ENCODE measurements at regions not wholly inside any gene's neighbourhood (a gene's known extent, or its start where the extent isn't known, plus 50 kb on each side); places are given as distances from the start of the nearest gene placed in this dataset.

DNA sequence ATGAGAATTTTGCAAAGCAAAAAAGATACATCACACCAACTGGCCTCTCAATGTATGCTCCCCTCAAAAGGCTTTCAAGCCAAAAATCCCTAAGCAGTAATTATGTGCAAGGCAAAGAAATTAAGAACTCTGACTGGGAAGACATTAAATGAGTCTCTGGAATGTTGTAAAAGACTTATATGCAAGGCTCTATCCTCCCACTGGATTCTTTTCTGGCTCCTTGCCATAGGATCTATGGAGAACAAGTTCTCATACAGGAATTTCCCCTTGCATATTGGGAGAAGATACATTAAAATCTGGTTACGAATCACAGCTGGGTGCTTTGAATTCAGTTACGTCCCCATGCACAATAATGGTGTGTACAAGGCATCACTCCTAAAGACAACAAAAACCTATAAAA is 73.4 kb upstream of the ATL2 start:
- no peak for DNase-seq (ENCODE audit: low read depth in 2 of 2)

DNA sequence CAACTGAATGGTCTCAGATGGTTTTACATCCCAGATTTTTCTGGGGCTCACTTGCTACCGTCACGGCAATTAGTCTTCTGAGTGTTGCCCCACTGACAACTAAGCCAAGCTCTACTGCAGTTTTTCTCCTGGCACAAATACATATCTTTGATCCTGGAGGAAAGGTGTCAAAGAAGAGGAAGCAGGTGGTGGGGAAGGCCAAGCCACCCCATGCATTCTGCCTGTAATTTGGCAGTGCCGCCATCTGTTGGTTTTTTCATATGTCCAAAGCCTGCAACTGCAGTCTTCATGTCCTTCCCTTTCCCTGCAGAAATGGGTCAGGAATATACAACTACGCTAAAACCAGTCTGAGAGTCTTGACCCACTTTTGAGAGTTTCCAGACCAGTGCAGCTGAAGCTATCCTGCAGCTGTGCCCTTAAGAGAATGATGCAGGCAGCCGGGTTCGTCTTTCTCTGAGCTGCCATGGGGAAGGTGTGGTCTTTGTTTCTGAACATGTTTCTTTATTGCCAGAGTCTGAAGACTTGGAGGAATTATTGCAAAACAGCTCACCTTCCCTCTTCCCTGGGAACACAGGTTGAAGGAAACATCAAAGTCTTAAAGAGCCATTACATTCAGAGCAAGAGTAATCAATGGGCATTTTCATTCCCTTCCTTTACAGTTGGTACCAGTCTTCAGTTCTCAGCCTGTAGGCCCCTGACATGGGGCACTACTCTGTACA is 71.8 kb upstream of the ATL2 start:
- no peak for DNase-seq (ENCODE audit: low read depth in 2 of 2)

DNA sequence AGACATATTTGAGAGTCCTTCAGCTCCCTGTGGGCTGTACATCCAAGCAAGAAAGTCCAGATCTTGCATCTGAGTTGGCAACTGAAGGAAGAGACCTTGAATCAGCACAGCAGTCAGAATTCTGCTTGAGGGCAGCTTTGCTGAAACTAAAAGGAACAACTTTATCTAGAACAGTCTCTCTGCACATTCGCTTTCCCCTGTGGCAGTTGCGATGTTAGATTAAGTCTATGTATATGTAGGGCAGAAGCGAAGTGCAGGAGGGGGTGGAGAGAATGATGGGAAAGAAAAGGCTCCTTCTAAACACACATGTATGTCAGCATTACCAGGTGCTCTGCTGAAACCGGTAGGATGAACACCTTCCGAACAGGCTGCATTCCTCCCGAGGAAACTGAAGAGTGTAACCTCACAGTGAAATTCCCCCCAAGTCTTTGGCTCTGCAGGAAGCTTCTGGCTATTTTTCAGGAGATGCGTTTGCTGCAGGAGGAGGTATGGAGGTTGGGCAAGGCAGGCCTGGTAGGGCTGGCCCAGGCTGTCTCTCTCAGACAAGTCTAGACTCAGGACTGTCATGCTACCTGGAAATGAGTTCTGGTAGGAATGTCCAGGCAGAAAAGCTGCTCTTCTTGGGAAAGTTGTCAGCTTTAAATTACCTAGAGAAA is 70.0 kb upstream of the ATL2 start:
- no peak for DNase-seq (ENCODE audit: low read depth in 2 of 2)

DNA sequence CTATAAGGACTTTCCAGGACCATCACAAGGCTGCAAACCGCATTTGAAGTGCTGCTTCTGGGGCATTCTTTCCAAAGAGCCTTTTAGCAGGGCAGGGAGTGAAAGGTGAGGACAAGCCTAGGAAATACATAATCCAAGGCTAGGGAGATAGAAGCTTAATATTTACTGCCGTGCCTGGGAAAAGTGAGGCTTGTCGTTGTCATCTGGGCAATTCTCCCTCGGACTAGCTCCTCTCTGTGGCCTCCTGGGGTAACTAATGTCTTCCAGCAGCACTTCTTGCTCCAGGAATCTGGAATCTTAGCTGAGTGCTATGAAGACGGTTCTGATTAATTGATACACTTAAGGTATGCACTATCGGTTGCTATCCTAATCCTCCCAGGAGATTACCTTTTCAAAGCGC is 69.3 kb upstream of the ATL2 start:
- no peak for DNase-seq (ENCODE audit: low read depth in 2 of 2)

DNA sequence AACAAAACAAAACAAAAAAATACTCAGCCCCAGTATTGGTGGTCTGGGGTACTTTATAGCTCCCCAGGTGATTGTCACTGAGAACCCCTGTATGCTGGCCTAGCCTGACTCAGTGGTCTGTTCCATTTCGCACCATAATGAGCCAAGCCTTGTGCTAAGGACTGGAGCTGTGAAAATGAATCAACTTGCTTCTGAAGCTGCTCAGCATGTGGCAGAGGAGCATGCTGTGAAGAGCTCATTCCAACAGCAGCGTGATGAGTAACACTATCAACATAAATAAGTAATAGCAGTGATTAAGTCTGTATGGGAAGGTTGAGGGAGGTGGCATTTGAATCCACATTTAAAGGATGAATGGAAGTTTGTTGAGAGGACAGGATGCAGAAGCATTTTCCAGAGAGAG is 67.2 kb upstream of the ATL2 start:
- no peak for DNase-seq (ENCODE audit: low read depth in 2 of 2)

DNA sequence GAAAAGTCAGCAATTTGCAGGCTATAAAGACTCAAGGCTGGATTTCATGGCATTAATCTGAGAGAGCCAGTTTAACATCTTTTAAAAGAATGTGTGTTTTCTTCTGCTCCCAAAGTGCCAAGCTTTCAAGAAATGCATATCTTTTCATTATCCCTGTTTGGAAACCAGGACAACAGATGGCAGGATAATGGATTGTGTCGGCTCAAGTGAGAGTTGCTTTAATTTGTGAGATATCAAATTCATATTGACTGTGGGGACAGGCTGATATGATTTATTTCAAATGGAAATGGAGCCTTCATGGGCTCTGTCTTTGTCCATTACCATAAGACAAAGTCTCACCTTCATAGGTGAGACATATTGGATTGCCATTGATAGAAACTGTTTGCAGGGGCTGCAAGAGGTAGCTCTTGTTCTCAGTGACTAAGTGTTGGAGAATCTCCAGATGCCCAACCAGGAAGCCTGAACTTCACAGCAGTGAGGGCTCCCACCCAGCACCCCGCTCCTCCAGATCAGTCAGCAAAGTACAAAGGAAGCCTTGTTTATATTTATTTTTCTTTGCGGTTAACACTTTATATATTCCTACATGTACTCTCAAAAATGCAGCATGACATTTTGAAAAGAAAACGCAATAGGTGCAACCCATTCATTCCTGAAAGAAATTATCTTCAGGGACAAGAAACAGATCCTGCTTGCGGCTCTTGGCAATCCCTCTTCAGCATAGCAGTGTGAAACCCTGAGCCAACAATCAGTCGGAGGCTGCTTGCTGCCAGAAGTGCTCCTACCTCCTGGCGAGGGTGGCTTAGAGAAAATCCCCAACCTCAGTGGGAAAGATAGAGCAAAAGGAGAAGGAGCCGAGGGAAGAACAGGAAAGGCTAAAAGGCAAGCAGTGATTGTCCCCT is 65.8 kb upstream of the ATL2 start:
- DNase-seq (ENCODE audit: low read depth in 2 of 2): no peak

DNA sequence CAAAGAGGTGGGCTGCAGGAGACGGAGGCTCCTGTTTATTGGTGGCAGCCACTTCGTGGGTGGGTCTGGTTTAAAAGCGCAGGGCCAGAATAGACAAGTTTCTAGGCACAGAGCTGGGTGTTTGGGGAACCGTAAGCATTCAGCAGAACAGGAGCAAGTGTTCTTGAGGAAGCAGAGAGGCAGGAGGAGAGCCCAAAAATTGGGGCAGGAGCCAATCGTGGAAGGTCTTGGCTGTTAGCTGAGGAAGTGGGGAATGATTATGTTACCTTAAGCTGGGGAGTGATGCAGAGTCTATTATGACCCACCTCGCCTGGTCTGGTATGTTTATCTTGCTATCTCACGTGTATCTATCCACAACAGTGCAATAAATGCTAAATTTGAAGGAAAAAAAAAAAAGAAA is 64.3 kb upstream of the ATL2 start:
- DNase-seq (ENCODE audit: low read depth in 2 of 2): no peak

DNA sequence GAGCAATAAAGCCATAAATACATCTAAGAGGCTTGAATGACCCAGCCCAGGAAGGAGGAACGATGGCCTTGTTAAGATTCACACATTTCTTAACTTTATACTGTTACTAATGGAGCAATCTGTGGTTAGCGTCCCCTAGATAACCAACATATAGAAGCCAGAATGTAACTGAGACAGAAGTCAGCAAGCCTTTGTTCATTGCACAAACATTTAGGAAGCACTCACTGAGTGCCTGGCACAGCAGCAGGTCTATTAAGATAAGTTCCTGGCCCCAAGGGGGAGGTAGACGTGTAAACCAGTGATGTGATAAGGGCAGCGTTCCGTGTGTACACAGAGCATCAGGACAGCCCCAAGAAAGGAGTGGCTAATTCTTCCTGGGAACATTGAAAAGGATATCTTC is 63.6 kb upstream of the ATL2 start:
- DNase-seq (ENCODE audit: low read depth in 2 of 2): no peak

DNA sequence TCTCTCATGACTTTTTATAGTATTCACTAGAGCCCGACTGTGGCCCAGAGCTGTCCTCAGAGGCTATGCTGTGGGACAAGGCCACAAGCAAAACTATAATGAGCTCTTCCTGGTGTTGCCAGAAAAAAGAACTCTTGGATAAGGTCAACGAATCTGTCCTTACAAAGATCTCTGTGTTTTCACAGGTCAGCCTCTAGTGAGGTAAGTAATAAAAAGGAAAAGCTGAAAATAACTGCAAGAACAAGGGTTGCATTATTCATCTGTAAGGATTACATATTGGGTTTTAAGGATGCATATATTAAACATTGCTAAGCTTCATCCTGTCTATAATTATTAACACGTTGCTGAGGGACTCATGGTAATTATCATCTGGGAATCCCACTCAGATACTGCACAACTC is 62.8 kb upstream of the ATL2 start:
- DNase-seq (ENCODE audit: low read depth in 2 of 2): no peak

DNA sequence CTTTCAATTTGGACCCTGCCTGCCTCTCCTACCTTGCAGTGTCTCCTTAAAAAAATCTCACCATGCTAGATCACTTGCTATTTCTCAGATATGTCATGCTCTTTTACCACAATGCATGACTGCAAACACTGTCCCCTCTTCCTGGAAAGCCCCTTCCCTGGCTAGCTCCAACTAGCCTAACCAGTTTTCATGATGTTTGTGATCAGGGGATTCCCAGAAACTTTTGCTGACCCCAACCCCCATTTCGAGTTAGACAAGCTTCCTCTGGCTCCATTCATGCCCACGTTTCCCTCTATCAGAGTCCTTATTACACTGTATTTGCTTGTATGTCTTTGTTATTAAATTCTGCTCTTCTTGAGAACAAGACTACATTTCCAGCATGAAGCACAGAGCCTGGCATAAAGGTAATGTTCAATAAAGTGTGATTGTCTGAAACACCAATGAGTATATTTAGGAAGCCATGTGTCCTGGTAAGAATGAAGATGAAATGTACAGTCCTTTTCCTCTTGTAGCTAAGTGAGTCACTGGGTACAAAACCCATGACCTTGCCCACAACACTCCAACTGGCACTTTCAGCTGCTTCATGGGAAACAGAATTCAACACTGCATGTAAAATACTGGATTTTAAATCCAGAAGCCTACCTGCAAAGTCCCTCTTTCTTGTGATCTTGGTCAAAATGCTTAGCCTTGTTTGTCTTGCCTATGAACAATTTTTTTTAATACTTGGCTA is 62.0 kb upstream of the ATL2 start:
- peak in 1 of 2 donors; percentile 2 for DNase-seq (ENCODE audit: low read depth in 2 of 2)

DNA sequence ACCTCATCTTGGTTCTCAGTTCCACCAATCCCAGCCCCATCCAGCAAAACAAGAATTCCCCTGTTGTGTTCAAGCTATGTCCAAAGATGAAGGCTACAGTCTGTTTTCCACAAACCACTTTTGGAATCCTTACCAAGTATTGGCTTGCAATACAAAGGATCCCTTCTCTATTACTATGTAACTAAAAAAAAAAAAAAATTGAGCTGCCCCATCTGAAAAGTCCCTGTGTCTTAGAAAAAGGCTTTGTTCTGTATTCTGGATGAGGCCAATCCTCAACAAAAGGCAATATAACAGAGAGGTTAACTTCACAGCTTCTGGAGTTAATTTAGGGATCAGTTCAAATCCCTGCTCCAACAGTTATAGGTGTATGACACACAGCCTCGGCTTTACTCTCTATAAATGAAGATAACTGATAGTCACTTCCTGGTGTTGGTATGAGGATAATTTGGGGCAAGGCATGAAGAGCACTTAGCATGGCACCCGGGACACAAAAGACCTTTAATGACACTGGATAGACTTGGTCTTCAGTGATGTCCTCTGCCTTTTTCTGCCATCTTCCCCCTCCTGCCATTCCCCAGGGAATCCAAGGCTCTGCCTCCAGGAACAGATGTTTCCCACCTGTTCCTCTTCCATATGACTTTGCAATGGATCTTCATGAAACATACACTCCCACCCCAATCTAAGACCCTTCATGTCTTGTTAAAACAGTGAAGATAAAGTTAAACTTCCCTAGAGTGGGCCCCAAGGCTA is 61.2 kb upstream of the ATL2 start:
- DNase-seq (ENCODE audit: low read depth in 2 of 2): no peak

DNA sequence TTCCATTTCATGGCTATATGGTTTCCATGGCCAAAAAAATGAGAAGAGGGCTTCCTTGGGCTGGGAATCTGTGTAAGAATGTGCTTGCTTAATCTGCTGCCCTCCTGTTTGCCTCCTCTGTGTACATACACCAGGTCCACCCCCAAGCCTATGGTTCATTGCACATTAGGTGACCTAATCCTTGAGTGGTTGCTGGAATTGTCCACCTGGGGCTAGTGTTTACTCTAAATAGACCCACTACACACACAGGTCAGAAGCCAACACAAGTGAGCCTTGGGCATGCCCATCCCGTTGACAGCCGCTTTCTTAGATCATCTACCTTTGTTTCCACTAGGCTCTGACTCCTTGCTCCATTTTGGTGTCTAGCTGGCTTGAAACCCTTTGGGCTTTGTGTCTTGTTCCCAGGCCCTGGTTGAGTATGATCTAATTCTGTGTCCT is 59.2 kb upstream of the ATL2 start:
- no peak for DNase-seq (ENCODE audit: low read depth in 2 of 2)

DNA sequence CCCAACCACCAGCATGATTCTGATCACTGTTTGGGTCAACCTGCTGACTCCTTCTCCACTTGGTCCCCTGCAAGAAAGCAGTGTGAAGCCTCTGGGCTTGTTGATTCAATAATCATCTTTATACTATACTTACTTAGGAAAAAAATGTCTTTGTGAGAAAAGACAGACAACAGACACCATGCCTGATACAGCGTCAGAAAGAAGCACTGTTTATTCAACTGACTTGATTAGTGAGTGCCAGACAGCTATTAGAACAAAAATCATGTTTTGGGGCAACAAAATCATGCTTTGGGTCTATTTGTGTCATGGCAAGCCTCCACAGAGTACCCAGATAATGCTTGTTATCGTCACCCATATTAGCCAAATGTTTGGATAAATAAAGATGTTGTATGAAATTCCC is 58.7 kb upstream of the ATL2 start:
- no peak for DNase-seq (ENCODE audit: low read depth in 2 of 2)

DNA sequence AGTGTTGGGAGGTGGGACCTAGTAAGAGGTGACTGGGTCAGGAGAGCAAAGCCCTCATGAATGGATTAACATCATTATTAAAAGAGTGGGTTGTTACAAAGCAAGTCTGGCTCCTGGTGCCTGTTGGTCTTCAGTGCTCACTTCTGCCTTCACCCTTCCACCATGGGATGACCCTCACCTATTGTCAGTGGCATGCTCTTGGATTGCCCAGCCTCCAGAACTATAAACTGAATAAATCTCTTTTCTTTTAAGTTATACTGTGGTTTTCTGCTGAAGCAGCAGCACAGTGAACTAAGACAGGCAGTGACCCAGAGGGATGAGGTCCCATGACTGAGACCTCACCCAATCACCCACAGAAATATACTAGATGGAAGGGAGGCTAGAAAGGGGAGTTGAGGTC is 57.5 kb upstream of the ATL2 start:
- no peak for DNase-seq (ENCODE audit: low read depth in 2 of 2)

DNA sequence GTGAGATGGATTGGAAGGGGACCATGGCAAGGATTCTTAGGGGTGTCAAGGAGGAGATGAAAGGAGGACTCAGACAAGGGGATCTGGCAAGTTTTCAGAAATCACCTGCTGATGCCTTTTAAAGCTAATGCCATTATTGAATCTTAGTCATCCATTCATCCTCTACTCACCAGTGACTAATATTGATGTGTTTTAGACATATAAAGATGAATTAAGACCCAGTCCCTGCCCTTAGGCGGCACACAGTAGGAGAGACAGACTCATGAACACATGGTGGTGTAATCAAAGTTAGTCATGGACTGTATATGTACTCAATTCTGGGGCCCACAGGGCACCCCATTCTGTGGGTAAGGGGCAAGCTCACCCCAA is 56.5 kb upstream of the ATL2 start:
- no peak for DNase-seq (ENCODE audit: low read depth in 2 of 2)

DNA sequence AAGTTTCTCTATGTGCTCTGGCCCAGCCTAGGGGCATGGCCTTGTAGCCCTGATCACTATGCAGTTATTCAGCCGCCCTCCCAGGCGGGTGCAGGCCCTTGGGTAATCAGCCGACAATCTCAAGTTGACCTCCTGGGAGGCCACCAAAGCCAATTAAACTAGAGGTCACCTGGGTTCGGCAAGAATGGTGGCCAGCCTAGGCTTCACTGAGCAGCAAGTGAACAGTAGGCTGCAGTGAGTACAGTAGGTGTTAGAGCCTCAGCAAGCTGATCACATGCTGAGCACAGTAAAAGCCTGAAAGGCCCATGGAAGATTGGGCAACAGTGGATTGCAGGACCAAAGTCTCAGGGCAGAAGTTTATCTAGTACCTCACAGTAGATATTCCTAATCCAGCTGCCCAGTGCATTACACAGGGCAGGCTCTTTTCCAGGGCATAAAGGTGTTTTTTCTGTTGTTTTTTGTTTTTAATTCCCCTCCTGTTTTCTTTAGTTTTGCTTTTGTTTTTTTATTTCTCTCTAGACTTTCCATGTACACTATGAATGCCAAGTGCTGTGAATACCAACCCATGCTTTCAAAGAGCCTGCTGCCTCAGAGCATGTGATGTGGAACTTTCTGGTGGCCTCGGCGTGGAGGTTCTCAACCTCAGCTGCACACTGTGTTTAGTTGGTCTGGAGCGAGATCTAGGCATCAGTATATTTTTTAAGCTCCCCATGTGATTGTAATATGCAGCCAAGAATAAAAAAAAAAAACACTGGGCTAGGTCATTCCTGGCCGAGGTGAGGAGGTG is 55.9 kb upstream of the ATL2 start:
- DNase-seq (ENCODE audit: low read depth in 2 of 2): no peak

DNA sequence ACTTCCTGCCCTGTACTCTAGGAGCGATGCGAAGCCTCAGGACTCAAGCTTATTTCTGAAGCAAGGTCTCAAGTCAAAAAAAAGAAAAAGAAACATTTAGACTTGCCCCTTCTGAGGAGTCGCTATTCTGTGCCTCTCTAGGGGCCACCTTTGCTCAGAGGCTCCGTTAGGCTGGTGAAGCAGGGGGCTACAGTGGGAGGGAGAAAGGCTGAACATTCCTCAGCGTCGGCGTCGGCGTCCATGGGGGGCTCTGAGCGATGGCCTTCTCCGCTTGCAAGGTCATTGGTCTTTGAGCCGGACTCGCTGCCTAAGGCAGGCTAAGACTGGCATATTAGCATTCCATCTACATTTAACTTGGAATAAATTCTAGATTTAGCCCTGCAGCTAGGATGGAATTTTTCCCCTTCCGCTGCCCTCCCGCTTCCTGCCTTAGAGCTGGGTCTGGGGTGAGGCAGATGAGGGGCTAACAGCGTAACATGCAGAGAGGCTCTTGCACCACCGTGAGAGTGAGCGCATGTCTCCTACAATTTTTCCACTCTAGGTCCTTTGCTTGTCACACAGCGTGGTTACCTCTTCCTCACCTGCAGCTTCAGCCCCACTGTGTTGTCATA is 53.6 kb upstream of the ATL2 start:
- DNase-seq (ENCODE audit: low read depth in 2 of 2): no peak

DNA sequence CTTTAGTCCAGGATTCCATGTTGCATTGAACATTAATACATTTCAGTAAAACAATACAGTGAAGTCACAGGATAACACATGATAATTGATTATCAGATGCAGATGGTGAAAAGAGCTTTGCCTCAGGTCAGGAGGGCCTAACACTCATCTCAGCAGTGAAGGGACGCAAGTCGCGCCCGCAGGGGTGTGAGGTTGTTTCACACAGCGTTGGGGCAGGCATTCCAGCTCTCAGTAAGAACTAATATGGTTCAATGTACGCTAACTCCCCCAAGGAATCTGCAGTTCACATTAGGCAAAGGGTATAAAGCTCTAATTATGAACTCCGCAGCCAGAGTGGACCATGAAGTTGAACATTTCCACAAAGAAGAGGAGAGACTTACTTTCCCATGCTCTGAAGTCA is 53.1 kb upstream of the ATL2 start:
- no peak for DNase-seq (ENCODE audit: low read depth in 2 of 2)

DNA sequence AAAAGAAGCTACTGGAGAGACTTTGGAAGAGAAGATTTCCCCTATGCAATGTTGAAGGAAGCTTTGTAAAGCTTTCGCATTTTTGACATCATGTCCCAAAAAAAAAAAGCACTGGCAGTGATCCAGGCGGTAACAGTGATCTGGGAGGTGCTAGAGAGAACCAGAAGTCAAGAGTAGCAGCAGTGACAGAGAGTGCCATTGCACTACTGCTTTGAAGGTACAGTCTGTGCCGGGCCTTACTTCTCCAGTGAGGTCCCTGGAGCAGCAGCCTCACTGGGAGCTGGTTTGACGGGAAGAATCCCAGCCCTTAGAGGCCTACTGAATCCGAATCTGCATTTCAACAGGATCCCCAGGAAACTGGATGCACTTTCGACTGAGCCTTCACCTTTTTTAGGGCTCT is 50.9 kb upstream of the ATL2 start:
- DNase-seq (ENCODE audit: low read depth in 2 of 2): no peak

DNA sequence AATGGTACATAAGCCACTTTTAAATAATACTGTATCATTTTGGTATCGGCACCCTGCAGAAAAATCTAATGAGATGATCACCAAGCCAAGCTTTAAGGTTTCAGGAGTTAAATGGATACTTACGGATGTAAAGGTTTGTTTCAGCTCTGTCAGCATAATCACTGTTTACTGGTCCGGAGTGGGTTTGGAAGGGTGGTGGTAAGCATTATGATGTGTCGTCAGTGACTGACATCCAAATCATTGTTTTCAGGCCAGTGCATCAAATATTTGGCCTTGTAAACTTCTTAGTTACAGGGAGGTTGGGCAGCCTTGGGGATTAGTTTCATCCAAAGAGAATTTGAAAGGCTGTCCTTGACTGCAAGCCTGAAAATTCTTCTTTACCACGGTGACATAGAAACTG is 50.0 kb upstream of the ATL2 start:
- DNase-seq (ENCODE audit: low read depth in 2 of 2): no peak

All from stimulated activated CD8-positive, alpha-beta memory T cell treated with anti-CD3 and anti-CD28 coated beads, Interleukin-15, amount 100 ng/mL, for 48 hours (primary cell).